A549 (cell line): ENCODE measurements at regions not wholly inside any gene's neighbourhood (a gene's known extent, or its start where the extent isn't known, plus 50 kb on each side); places are given as distances from the start of the nearest gene placed in this dataset.

Experiments used
- ATAC-seq, 2 experiments: fragments of 200-7000 bp in 1 of 2; fragments of >200 bp in 1 of 2; cut with Nextera tagmentation in 1 of 2; cut with Tn5 transposase in 1 of 2; 3 replicates each; pipeline versions ENCODE4 v1.8.0 to v1.9.1; 2018 to 2020; ENCODE audit warnings: mild to moderate bottlenecking in 1 of 2, moderate library complexity in 1 of 2
- CTCF ChIA-PET: fragments of 300-600 bp; sonication (Branson Sonifier 250); formaldehyde crosslinking; extraction: SDS; loops from one replicate; lab custom pipeline; 2021; ENCODE audit warnings: antibody characterized with exemption, inconsistent platforms; lab: Yijun Ruan, JAX
- POLR2A ChIA-PET: fragments of 350-600 bp; formaldehyde crosslinking; extraction: SDS; loops from one replicate; lab custom pipeline; 2021; ENCODE audit warnings: antibody characterized with exemption, inconsistent platforms; lab: Yijun Ruan, JAX
- DNase-seq, 2 experiments: peaks; one replicate each; pipeline versions ENCODE4 v3.0.0 to v3.0.0-alpha.2; 2011 to 2016; ENCODE audit warnings: low read depth in 1 of 2, low spot score in 1 of 2
- FAIRE-seq: peaks from 2 replicates; lab custom pipeline; 2011; peaks lifted over from hg19 to GRCh38; lab: Jason Lieb, UNC
- H3K27ac ChIP-seq, 2 experiments: fragments of >200 bp; sonication (Bioruptor Twin); formaldehyde crosslinking; 3 replicates each; pipeline ENCODE4 v1.5.1; 2016 to 2017
- H3K4me1 ChIP-seq: fragments of >200 bp; sonication (Bioruptor Twin); formaldehyde crosslinking; 3 replicates; pipeline ENCODE4 v1.6.1; 2016
- H3K4me2 ChIP-seq: fragments of >200 bp; sonication (Bioruptor Twin); formaldehyde crosslinking; 3 replicates; pipeline ENCODE4 v1.6.1; 2016
- H3K4me3 ChIP-seq: fragments of >200 bp; sonication (Bioruptor Twin); formaldehyde crosslinking; 3 replicates; pipeline ENCODE4 v1.5.1; 2016
- H3K9me3 ChIP-seq: fragments of >200 bp; sonication (Bioruptor Twin); formaldehyde crosslinking; 3 replicates; pipeline ENCODE4 v1.6.1; 2016
- BHLHE40 ChIP-seq: IDR thresholded peaks from 2 replicates; pipeline ENCODE4 v1.6.1; 2012; ENCODE audit warnings: low read depth, low read length, inconsistent platforms
- CBX2 ChIP-seq: fragments of 200-600 bp; sonication (generic); IDR thresholded peaks from 2 replicates; pipeline ENCODE4 v1.6.1; 2016; ENCODE audit warnings: low read depth, mild to moderate bottlenecking, borderline replicate concordance
- CHD2 ChIP-seq: fragments of 150-350 bp; IDR thresholded peaks from 2 replicates; pipeline ENCODE4 v1.6.1; 2014; ENCODE audit warnings: low read length; ENCODE audit not compliant: partially characterized antibody
- EHF ChIP-seq: fragments of 250-450 bp; sonication (Bioruptor Pico); IDR thresholded peaks from 2 replicates; pipeline ENCODE4 v1.5.0; 2020; ENCODE audit warnings: mild to moderate bottlenecking
- ESRRA ChIP-seq: fragments of 150-350 bp; IDR thresholded peaks from 2 replicates; pipeline ENCODE4 v1.6.1; 2014; ENCODE audit warnings: mild to moderate bottlenecking, low read length, borderline replicate concordance
- FOXS1 ChIP-seq: fragments of 250-450 bp; sonication (Bioruptor Pico); IDR thresholded peaks from 2 replicates; pipeline ENCODE4 v1.5.0; 2020; ENCODE audit warnings: mild to moderate bottlenecking, moderate library complexity
- GATA3 ChIP-seq: IDR thresholded peaks from 2 replicates; pipeline ENCODE4 v1.6.1; 2012; ENCODE audit warnings: borderline replicate concordance
- HES2 ChIP-seq: fragments of >200 bp; sonication (Bioruptor Twin); formaldehyde crosslinking; IDR thresholded peaks from 2 replicates; pipeline ENCODE4 v1.6.1; 2016
- HOXB5 ChIP-seq: fragments of 250-450 bp; sonication (Bioruptor Pico); IDR thresholded peaks from 2 replicates; pipeline ENCODE4 v1.5.0; 2020; ENCODE audit warnings: mild to moderate bottlenecking, moderate library complexity
- JUN ChIP-seq, 2 experiments: fragments of >200 bp; sonication (Bioruptor Twin); formaldehyde crosslinking; IDR thresholded peaks; 2 replicates in 1 of 2; 3 replicates in 1 of 2; pipeline ENCODE4 v1.6.1; 2016 to 2017
- MAZ ChIP-seq: fragments of 150-350 bp; IDR thresholded peaks from 2 replicates; pipeline ENCODE4 v1.6.1; 2014; ENCODE audit warnings: antibody characterized with exemption, low read depth, low read length, borderline replicate concordance
- NFE2L2 ChIP-seq: fragments of 150-350 bp; conservative IDR thresholded peaks from 2 replicates; pipeline ENCODE4 v1.6.1; 2014; ENCODE audit warnings: low read length
- PHF8 ChIP-seq: fragments of 200-600 bp; sonication (generic); IDR thresholded peaks from 2 replicates; pipeline ENCODE4 v1.6.1; 2016; ENCODE audit warnings: low read depth, mild to moderate bottlenecking, antibody characterized with exemption, moderate library complexity, borderline replicate concordance
- RARB ChIP-seq: fragments of 250-450 bp; sonication (Bioruptor Pico); IDR thresholded peaks from 2 replicates; pipeline ENCODE4 v1.8.0; 2021; ENCODE audit warnings: mild to moderate bottlenecking, moderate library complexity
- SMC3 ChIP-seq: fragments of >200 bp; sonication (Bioruptor Twin); formaldehyde crosslinking; IDR thresholded peaks from 3 replicates; pipeline ENCODE4 v1.6.1; 2018; ENCODE audit warnings: inconsistent platforms
- TP53 ChIP-seq: fragments of 250-450 bp; sonication (Bioruptor Pico); IDR thresholded peaks from 2 replicates; pipeline ENCODE4 v1.5.0; 2021; ENCODE audit warnings: mild to moderate bottlenecking, moderate library complexity
- ZC3H11A ChIP-seq: fragments of 450-650 bp; IDR thresholded peaks from 2 replicates; pipeline ENCODE4 v1.6.1; 2014; ENCODE audit warnings: antibody characterized with exemption, mild to moderate bottlenecking
- ZFP36 ChIP-seq: fragments of 450-650 bp; IDR thresholded peaks from 2 replicates; pipeline ENCODE4 v1.6.1; 2014; ENCODE audit warnings: borderline replicate concordance; ENCODE audit not compliant: partially characterized antibody
- ZNF302 ChIP-seq: fragments of 250-450 bp; sonication (Bioruptor Pico); IDR thresholded peaks from 2 replicates; pipeline ENCODE4 v1.9.0; 2021; ENCODE audit warnings: inconsistent platforms, mild to moderate bottlenecking, moderate library complexity
- ZSCAN20 ChIP-seq: fragments of 250-450 bp; sonication (Bioruptor Pico); IDR thresholded peaks from 2 replicates; pipeline ENCODE4 v1.8.0; 2022; ENCODE audit warnings: mild to moderate bottlenecking, moderate library complexity
- WGBS: methylation state at CpG from one replicate; pipeline ENCODE4 v1.1.6; 2017; ENCODE audit errors: missing lambda C conversion rate; 5-methylcytosine and 5-hydroxymethylcytosine counted together
- TF ChIP-seq, protein P1 (sequence below): IDR thresholded peaks from 2 replicates; pipeline ENCODE4 v1.6.1; 2012; ENCODE audit warnings: low read depth, borderline replicate concordance

DNA sequence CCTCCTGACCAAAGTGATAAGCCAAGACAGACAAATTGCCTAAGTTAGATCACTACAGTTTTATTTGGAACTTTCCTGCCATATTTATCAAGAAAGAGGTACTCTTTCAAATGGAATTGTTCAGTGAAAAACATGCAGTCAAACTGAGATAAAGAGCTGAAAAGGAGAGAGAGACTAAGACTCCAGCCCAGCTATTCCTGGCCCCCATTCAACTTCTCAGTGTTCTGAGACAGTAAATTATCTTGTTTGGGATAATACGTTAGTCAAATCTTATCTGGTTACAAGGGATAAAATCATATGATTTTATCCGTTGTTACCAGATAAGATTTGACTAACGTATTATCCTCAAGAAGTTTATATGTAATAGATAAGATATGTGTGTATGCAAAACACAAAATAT lies 67.6 kb upstream of the CMC1 start:
- ChIA-PET POLR2A (no interaction called here), CTCF (no interaction called here)
- FAIRE-seq (no peak), DNase-seq (no peak), ATAC-seq (no peak)
- no peaks in the 10 kb centered on the region for H3K4me1 ChIP-seq
- H3K4me3 ChIP-seq, result no peak overlapping the region
- 12% methylated on average over 3 of the region's 3 CpGs for WGBS
- H3K4me2 ChIP-seq, result no peak overlapping the region
- TF ChIP-seq CBX2, result no peak
- no peak for TF ChIP-seq HES2
- no peak for TF ChIP-seq CHD2
- no peak for TF ChIP-seq SMC3
- TF ChIP-seq FOXS1 (CRISPR knock-in tag), result no peak
- TF ChIP-seq PHF8, result no peak
- TF ChIP-seq, protein P1, sequence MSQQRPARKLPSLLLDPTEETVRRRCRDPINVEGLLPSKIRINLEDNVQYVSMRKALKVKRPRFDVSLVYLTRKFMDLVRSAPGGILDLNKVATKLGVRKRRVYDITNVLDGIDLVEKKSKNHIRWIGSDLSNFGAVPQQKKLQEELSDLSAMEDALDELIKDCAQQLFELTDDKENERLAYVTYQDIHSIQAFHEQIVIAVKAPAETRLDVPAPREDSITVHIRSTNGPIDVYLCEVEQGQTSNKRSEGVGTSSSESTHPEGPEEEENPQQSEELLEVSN, result no peak
- TF ChIP-seq, all 56 proteins: peak for 0
- Histone ChIP-seq H3K9me3 (no peaks in the 10 kb centered on the region), H3K27ac (no peak overlapping the region)

DNA sequence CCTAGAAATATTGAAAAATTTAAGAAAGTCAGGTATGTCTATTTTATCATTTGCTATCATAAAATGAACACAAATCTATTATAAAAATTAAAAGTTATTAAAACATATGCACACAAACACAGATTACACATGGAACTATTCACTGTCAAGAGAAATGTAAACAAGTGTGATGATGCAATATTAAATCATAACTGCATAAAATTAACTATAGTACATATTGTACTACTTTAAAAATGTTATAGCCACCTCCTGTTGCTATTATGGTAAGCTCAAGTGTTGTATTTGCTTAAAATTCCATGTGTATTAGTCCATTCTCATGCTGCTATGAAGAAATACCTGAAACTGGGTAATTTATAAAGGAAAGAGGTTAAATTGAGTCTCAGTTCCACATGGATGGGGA lies 54.7 kb upstream of the CMC1 start:
- CTCF ChIA-PET, result no interaction called here
- no peaks in the 10 kb centered on the region for H3K9me3 ChIP-seq
- no peak for FAIRE-seq
- H3K27ac ChIP-seq, result no peak overlapping the region
- ATAC-seq, result no peak
- no peak for DNase-seq
- POLR2A ChIA-PET, result no interaction called here
- H3K4me1 ChIP-seq, result no peaks in the 10 kb centered on the region
- no peak overlapping the region for H3K4me3 ChIP-seq
- H3K4me2 ChIP-seq, result no peak overlapping the region
- TF ChIP-seq RARB (CRISPR knock-in tag), result no peak

DNA sequence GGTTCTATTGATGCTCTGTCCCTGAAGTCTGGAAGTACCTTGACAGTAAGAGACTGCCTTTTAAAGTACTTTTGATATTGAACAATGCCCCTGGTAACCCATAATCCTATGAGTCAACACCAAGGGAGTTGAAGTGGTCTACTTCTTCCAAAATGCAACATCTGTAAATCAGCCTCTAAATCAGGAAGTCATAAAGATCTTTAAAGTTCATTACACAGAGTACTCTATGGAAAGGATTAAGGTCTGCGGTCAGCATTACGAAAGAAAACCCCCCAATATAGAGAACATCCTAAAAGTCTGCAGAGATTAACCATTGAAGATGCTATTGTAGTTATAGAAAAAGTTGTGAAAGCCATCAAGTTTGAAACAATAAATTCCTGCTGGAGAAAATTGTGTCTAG lies 52.7 kb upstream of the CMC1 start:
- no peak for DNase-seq
- WGBS, result 37% methylated on average over 2 of the region's 2 CpGs
- CTCF ChIA-PET, result no interaction called here
- Histone ChIP-seq H3K9me3 (no peaks in the 10 kb centered on the region), H3K4me1 (no peaks in the 10 kb centered on the region), H3K4me3 (no peak overlapping the region)
- FAIRE-seq, result no peak
- TF ChIP-seq FOXS1 (CRISPR knock-in tag), result no peak
- TF ChIP-seq EHF (CRISPR knock-in tag), result no peak
- TF ChIP-seq MAZ, result no peak
- TF ChIP-seq ZNF302 (CRISPR knock-in tag), result no peak
- no peak for TF ChIP-seq HOXB5 (CRISPR knock-in tag)
- TF ChIP-seq TP53 (CRISPR knock-in tag), result no peak
- TF ChIP-seq GATA3, result no peak
- no peak for TF ChIP-seq JUN (IDR thresholded peaks at IDR 0.05)
- TF ChIP-seq, protein P1, result no peak
- no peak for TF ChIP-seq ZC3H11A
- TF ChIP-seq ZFP36, result no peak
- no peak for TF ChIP-seq ESRRA
- TF ChIP-seq, all 56 proteins: peak for 0
- H3K4me2 ChIP-seq, result no peak overlapping the region
- ATAC-seq, result no peak
- POLR2A ChIA-PET, result no interaction called here
- no peak overlapping the region for H3K27ac ChIP-seq

GRCh38 chr3:28191363-28191762 lies 50.1 kb upstream of the CMC1 start:
- no peaks in the 10 kb centered on the region for H3K4me1 ChIP-seq
- WGBS, result 54% methylated on average over 2 of the region's 2 CpGs
- ChIA-PET CTCF (interaction anchor here (0.6 kb wide), 1 partner anchor 378 kb away, joined by 4 read pairs; no protein-coding TSS in a partner anchor), POLR2A (no interaction called here)
- no peak for FAIRE-seq
- TF ChIP-seq ZSCAN20 (no peak), NFE2L2 (no peak), CHD2 (no peak), FOXS1 (CRISPR knock-in tag) (no peak), BHLHE40 (no peak), HES2 (no peak), SMC3 (no peak), JUN (IDR thresholded peaks at IDR 0.05) (no peak), RARB (CRISPR knock-in tag) (no peak)
- H3K9me3 ChIP-seq, result no peaks in the 10 kb centered on the region
- H3K4me3 ChIP-seq, result no peak overlapping the region
- H3K27ac ChIP-seq, result no peak overlapping the region
- DNase-seq, result no peak
- ATAC-seq, result no peak
- no peak overlapping the region for H3K4me2 ChIP-seq
